PFSK-1 (cell line): ENCODE measurements at regions not wholly inside any gene's neighbourhood (a gene's known extent, or its start where the extent isn't known, plus 50 kb on each side); places are given as distances from the start of the nearest gene placed in this dataset.

Experiments used
- FOXP2 ChIP-seq: optimal IDR thresholded peaks from 2 replicates; pipeline ENCODE3; 2011; ENCODE audit warnings: borderline replicate concordance, control low read depth, inconsistent platforms; ENCODE audit not compliant: insufficient read depth; ENCODE audit errors: extremely low read length, extremely low read depth
- POLR2AphosphoS5 ChIP-seq: IDR thresholded peaks from 2 replicates; pipeline ENCODE4 v1.6.1; 2012; ENCODE audit warnings: low read depth, mild to moderate bottlenecking, control low read depth, low read length, moderate library complexity
- REST ChIP-seq, 2 experiments: IDR thresholded peaks; 2 replicates each; pipeline versions ENCODE4 v1.6.1 to v1.8.0; 2011 to 2012; ENCODE audit warnings: low read depth in 2 of 2, low read length in 2 of 2, control low read depth in 1 of 2, inconsistent platforms in 1 of 2, mild to moderate bottlenecking in 1 of 2, moderate library complexity in 1 of 2; ENCODE audit not compliant: insufficient read depth in 1 of 2
- SIN3A ChIP-seq: IDR thresholded peaks from 2 replicates; pipeline ENCODE4 v1.6.1; 2012; ENCODE audit warnings: mild to moderate bottlenecking, low read length, moderate library complexity, borderline replicate concordance; ENCODE audit not compliant: insufficient read depth
- TAF1 ChIP-seq: IDR thresholded peaks from 2 replicates; pipeline ENCODE4 v1.6.1; 2012; ENCODE audit warnings: low read length, control low read depth, borderline replicate concordance; ENCODE audit not compliant: insufficient read depth

GRCh38 chr3:103440539-103441203 is 1005.9 kb downstream of the ZPLD1 start:
- TF ChIP-seq TAF1 (no peak), REST (IDR thresholded peaks at IDR 0.05; ENCODE audit: insufficient read depth in 1 of 2, low read depth in 2 of 2, low read length in 2 of 2) (no peak), FOXP2 (no peak), POLR2AphosphoS5 (no peak), SIN3A (no peak)

- TF ChIP-seq POLR2AphosphoS5 (no peak), TAF1 (no peak), FOXP2 (no peak), SIN3A (no peak), REST (IDR thresholded peaks at IDR 0.05; ENCODE audit: insufficient read depth in 1 of 2, low read depth in 2 of 2, low read length in 2 of 2) (no peak)
Observed at GRCh38 chr3:103446953-103447629, 1012.3 kb downstream of the ZPLD1 start.

- TF ChIP-seq FOXP2 (no peak), SIN3A (no peak), POLR2AphosphoS5 (no peak), TAF1 (no peak), REST (IDR thresholded peaks at IDR 0.05; ENCODE audit: insufficient read depth in 1 of 2, low read depth in 2 of 2, low read length in 2 of 2) (no peak)
Observed at GRCh38 chr3:103453152-103453551, 1018.3 kb downstream of the ZPLD1 start.

- TF ChIP-seq TAF1 (no peak), REST (IDR thresholded peaks at IDR 0.05; ENCODE audit: insufficient read depth in 1 of 2, low read depth in 2 of 2, low read length in 2 of 2) (no peak), POLR2AphosphoS5 (no peak)
Observed at GRCh38 chr3:103459815-103460214, 1025.0 kb downstream of the ZPLD1 start.

GRCh38 chr3:103470498-103470897 is 1035.7 kb downstream of the ZPLD1 start:
- no peak for TF ChIP-seq REST (IDR thresholded peaks at IDR 0.05; ENCODE audit: insufficient read depth in 1 of 2, low read depth in 2 of 2, low read length in 2 of 2)
- no peak for TF ChIP-seq FOXP2
- TF ChIP-seq SIN3A: no peak
- no peak for TF ChIP-seq TAF1
- no peak for TF ChIP-seq POLR2AphosphoS5
